Suprapubic skin (tissue), 4 donors: ENCODE measurements at regions not wholly inside any gene's neighbourhood (a gene's known extent, or its start where the extent isn't known, plus 50 kb on each side); places are given as distances from the start of the nearest gene placed in this dataset.

ENCODE experiments used
- EP300 ChIP-seq: sonication (generic); formaldehyde crosslinking; IDR thresholded peaks from one replicate; pipeline ENCODE4 v1.6.1; 2017; ENCODE audit warnings: antibody characterized with exemption
- POLR2A ChIP-seq, 2 donors: fragments of 450-650 bp; IDR thresholded peaks; one replicate each; pipeline ENCODE4 v1.6.1; 2017; ENCODE audit warnings: antibody characterized with exemption in 2 of 2, mild to moderate bottlenecking in 2 of 2, moderate library complexity in 2 of 2
- POLR2AphosphoS5 ChIP-seq, 3 donors: sonication (generic); formaldehyde crosslinking; IDR thresholded peaks; one replicate each; pipeline ENCODE4 v1.6.1; 2017; ENCODE audit warnings: antibody characterized with exemption in 3 of 3
- TF ChIP-seq, protein P1 (sequence below), 2 donors: fragments of 200-600 bp in 1 of 2; fragments of 450-650 bp in 1 of 2; sonication (generic) in 1 of 2; IDR thresholded peaks; one replicate each; pipeline ENCODE4 v1.5.1; 2016 to 2019; ENCODE audit warnings: antibody characterized with exemption in 2 of 2, mild to moderate bottlenecking in 1 of 2, moderate library complexity in 1 of 2

DNA sequence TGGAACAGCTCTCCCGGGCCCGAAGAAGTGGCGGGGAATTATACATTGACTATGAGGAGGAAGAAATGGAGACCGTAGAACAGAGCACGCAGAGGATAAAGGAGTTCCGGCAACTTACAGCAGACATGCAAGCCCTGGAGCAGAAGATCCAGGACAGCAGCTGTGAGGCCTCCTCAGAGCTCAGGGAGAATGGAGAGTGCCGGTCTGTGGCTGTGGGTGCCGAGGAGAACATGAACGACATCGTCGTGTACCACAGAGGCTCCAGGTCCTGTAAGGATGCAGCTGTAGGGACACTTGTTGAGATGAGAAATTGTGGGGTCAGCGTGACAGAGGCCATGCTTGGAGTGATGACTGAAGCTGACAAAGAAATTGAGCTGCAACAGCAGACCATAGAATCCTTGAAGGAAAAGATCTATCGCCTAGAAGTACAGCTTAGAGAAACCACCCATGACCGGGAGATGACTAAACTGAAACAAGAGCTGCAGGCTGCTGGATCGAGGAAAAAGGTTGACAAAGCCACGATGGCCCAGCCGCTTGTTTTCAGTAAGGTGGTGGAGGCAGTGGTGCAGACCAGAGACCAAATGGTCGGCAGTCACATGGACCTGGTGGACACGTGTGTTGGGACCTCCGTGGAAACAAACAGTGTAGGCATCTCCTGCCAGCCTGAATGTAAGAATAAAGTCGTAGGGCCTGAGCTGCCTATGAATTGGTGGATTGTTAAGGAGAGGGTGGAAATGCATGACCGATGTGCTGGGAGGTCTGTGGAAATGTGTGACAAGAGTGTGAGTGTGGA lies 129.5 kb upstream of the DMRT1 start:
- TF ChIP-seq, protein P1, sequence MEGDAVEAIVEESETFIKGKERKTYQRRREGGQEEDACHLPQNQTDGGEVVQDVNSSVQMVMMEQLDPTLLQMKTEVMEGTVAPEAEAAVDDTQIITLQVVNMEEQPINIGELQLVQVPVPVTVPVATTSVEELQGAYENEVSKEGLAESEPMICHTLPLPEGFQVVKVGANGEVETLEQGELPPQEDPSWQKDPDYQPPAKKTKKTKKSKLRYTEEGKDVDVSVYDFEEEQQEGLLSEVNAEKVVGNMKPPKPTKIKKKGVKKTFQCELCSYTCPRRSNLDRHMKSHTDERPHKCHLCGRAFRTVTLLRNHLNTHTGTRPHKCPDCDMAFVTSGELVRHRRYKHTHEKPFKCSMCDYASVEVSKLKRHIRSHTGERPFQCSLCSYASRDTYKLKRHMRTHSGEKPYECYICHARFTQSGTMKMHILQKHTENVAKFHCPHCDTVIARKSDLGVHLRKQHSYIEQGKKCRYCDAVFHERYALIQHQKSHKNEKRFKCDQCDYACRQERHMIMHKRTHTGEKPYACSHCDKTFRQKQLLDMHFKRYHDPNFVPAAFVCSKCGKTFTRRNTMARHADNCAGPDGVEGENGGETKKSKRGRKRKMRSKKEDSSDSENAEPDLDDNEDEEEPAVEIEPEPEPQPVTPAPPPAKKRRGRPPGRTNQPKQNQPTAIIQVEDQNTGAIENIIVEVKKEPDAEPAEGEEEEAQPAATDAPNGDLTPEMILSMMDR (IDR thresholded peaks at IDR 0.05): no peak
- no peak for TF ChIP-seq POLR2A (IDR thresholded peaks at IDR 0.05)
- TF ChIP-seq EP300: no peak
- no peak for TF ChIP-seq POLR2AphosphoS5 (IDR thresholded peaks at IDR 0.05)
